H54 (cell line): ENCODE measurements at regions not wholly inside any gene's neighbourhood (a gene's known extent, or its start where the extent isn't known, plus 50 kb on each side); places are given as distances from the start of the nearest gene placed in this dataset.

Experiments used
- DNase-seq: peaks from one replicate; pipeline ENCODE4 v3.0.0; 2011; ENCODE audit warnings: low spot score, mixed read lengths; ENCODE audit not compliant: insufficient read length
- FAIRE-seq: peaks from 3 replicates; lab custom pipeline; 2011; peaks lifted over from hg19 to GRCh38; lab: Jason Lieb, UNC
- POLR2A ChIP-seq: IDR thresholded peaks from 2 replicates; pipeline ENCODE4 v1.6.1; 2011; ENCODE audit warnings: low read depth, mild to moderate bottlenecking, low read length

- no peak for DNase-seq
- no peak for FAIRE-seq
- no peak for TF ChIP-seq POLR2A
Measured at GRCh38 chr11:91935120-91935519, 289.5 kb upstream of the FAT3 start.

- DNase-seq (no peak), FAIRE-seq (no peak)
Measured at GRCh38 chr11:91932151-91932821, 292.3 kb upstream of the FAT3 start.

GRCh38 chr11:91927448-91927847, 297.2 kb upstream of the FAT3 start:
- DNase-seq (no peak), FAIRE-seq (no peak)
- no peak for TF ChIP-seq POLR2A

More at GRCh38 chr11:91932151-91932821, 292.3 kb upstream of the FAT3 start:
- no peak for TF ChIP-seq POLR2A

- FAIRE-seq = no peak
Measured at GRCh38 chr11:91926965-91927364, 297.7 kb upstream of the FAT3 start.

GRCh38 chr11:91922846-91923245, 301.8 kb upstream of the FAT3 start:
- FAIRE-seq = no peak
- no peak for DNase-seq

More at GRCh38 chr11:91926965-91927364, 297.7 kb upstream of the FAT3 start:
- no peak for TF ChIP-seq POLR2A
- DNase-seq = no peak

GRCh38 chr11:91921974-91922373, 302.6 kb upstream of the FAT3 start:
- DNase-seq (no peak), FAIRE-seq (no peak)
- TF ChIP-seq POLR2A = no peak

More at GRCh38 chr11:91922846-91923245, 301.8 kb upstream of the FAT3 start:
- no peak for TF ChIP-seq POLR2A

- FAIRE-seq (no peak), DNase-seq (no peak)
- TF ChIP-seq POLR2A = no peak
Measured at GRCh38 chr11:91913407-91913806, 311.2 kb upstream of the FAT3 start.

GRCh38 chr11:91912322-91912721, 312.3 kb upstream of the FAT3 start:
- TF ChIP-seq POLR2A = no peak
- DNase-seq (no peak), FAIRE-seq (no peak)

GRCh38 chr11:91906871-91907624, 317.6 kb upstream of the FAT3 start:
- no peak for TF ChIP-seq POLR2A
- DNase-seq = no peak
- no peak for FAIRE-seq

GRCh38 chr11:91904792-91905785, 319.5 kb upstream of the FAT3 start:
- DNase-seq (no peak), FAIRE-seq (no peak)
- TF ChIP-seq POLR2A = no peak

- TF ChIP-seq POLR2A = no peak
- DNase-seq = no peak
- FAIRE-seq = no peak
Measured at GRCh38 chr11:91902312-91902711, 322.3 kb upstream of the FAT3 start.

- DNase-seq (no peak), FAIRE-seq (no peak)
- no peak for TF ChIP-seq POLR2A
Measured at GRCh38 chr11:91880660-91881059, 344.0 kb upstream of the FAT3 start.

- no peak for TF ChIP-seq POLR2A
- no peak for FAIRE-seq
- no peak for DNase-seq
Measured at GRCh38 chr11:91876746-91877145, 347.9 kb upstream of the FAT3 start.
